SU-DHL-6 (cell line): ENCODE measurements at regions not wholly inside any gene's neighbourhood (a gene's known extent, or its start where the extent isn't known, plus 50 kb on each side); places are given as distances from the start of the nearest gene placed in this dataset.

Experiments
- H2AFZ ChIP-seq: fragments of 200-600 bp; sonication (generic); 2 replicates; pipeline ENCODE4 v1.6.1; 2014; ENCODE audit warnings: low read depth, mild to moderate bottlenecking, moderate library complexity, mixed read lengths, antibody characterized with exemption, low read length; ENCODE audit not compliant: severe bottlenecking
- H3F3A ChIP-seq: fragments of 200-600 bp; shearing (Covaris generic); 2 replicates; pipeline ENCODE4 v1.6.0; 2016; ENCODE audit warnings: antibody characterized with exemption, mild to moderate bottlenecking; ENCODE audit not compliant: insufficient read depth
- H3K27ac ChIP-seq: fragments of 200-600 bp; sonication (generic); 2 replicates; pipeline ENCODE4 v1.5.1; 2016; ENCODE audit warnings: low read depth, mild to moderate bottlenecking, low read length, moderate library complexity, mixed read lengths
- H3K27me3 ChIP-seq: fragments of 200-600 bp; sonication (generic), shearing (Covaris generic); 2 replicates; pipeline ENCODE4 v1.6.0; 2014; ENCODE audit warnings: mild to moderate bottlenecking, low read length
- H3K36me3 ChIP-seq: fragments of 200-600 bp; sonication (generic); 2 replicates; pipeline ENCODE4 v1.6.1; 2014; ENCODE audit warnings: mild to moderate bottlenecking, low read length, mixed read lengths
- H3K4me2 ChIP-seq: fragments of 300-600, 200-600 bp; shearing (Covaris generic), sonication (generic); 2 replicates; pipeline ENCODE4 v1.6.0; 2014; ENCODE audit warnings: low read length, low read depth, mild to moderate bottlenecking; ENCODE audit not compliant: poor library complexity, severe bottlenecking
- H3K4me3 ChIP-seq: fragments of 200-600 bp; sonication (generic); 2 replicates; pipeline ENCODE4 v1.5.1; 2014; ENCODE audit warnings: antibody characterized with exemption, low read length, mild to moderate bottlenecking, mixed read lengths; ENCODE audit not compliant: insufficient read depth, poor library complexity, severe bottlenecking
- H3K79me2 ChIP-seq: fragments of 200-600 bp; sonication (generic); 2 replicates; pipeline ENCODE4 v1.6.1; 2014; ENCODE audit warnings: mild to moderate bottlenecking, low read length, moderate library complexity; ENCODE audit not compliant: insufficient read depth
- H3K9ac ChIP-seq: fragments of 200-600 bp; sonication (generic); 2 replicates; pipeline ENCODE4 v1.7.0; 2014; ENCODE audit warnings: mild to moderate bottlenecking, low read length
- H3K9me2 ChIP-seq: fragments of 200-600 bp; sonication (generic); replicated peaks from 2 replicates; pipeline ENCODE4 v1.6.1; 2014; ENCODE audit warnings: low read length; ENCODE audit not compliant: insufficient read depth
- H3K9me3 ChIP-seq: fragments of 200-600 bp; sonication (generic); 2 replicates; pipeline ENCODE4 v1.6.1; 2014; ENCODE audit warnings: low read length, mixed read lengths; ENCODE audit not compliant: insufficient read depth
- H4K20me1 ChIP-seq: fragments of 200-600 bp; sonication (generic); 2 replicates; pipeline ENCODE4 v1.6.1; 2014; ENCODE audit warnings: low read depth, mild to moderate bottlenecking, antibody characterized with exemption, low read length, moderate library complexity, mixed read lengths
- CTCF ChIP-seq: fragments of 200-600 bp; sonication (generic); IDR thresholded peaks from one replicate; pipeline ENCODE4 v1.5.1; 2017; ENCODE audit warnings: antibody characterized with exemption, mild to moderate bottlenecking, low read length, moderate library complexity; ENCODE audit not compliant: insufficient read depth, poor library complexity, severe bottlenecking
- EZH2phosphoT487 ChIP-seq: fragments of 200-600 bp; sonication (generic), shearing (Covaris generic); conservative IDR thresholded peaks from 2 replicates; pipeline ENCODE4 v1.6.1; 2018; ENCODE audit warnings: mild to moderate bottlenecking, antibody characterized with exemption, low read length, moderate library complexity, mixed read lengths

- Histone ChIP-seq H3K9ac (no peak overlapping the region), H3K4me3 (no peak overlapping the region)
Observed at GRCh38 chr11:82462608-82463242, 270.9 kb downstream of the FAM181B start.

GRCh38 chr11:82458761-82459160, 274.9 kb downstream of the FAM181B start:
- H3K9ac ChIP-seq, result no peak overlapping the region
- H4K20me1 ChIP-seq, result no peaks in the 10 kb centered on the region
- H3K27me3 ChIP-seq, result no peaks in the 10 kb centered on the region
- no peaks in the 10 kb centered on the region for H3K9me2 ChIP-seq
- H3K4me3 ChIP-seq, result no peak overlapping the region
- H3K79me2 ChIP-seq, result no peaks in the 10 kb centered on the region
- H3K36me3 ChIP-seq, result no peaks in the 10 kb centered on the region
- H2AFZ ChIP-seq, result no peak overlapping the region
- H3K4me2 ChIP-seq, result no peak overlapping the region
- H3K9me3 ChIP-seq, result no peaks in the 10 kb centered on the region
- H3F3A ChIP-seq, result no peaks in the 10 kb centered on the region
- H3K27ac ChIP-seq, result no peak overlapping the region
- TF ChIP-seq EZH2phosphoT487 (no peak), CTCF (no peak)

More at GRCh38 chr11:82462608-82463242, 270.9 kb downstream of the FAM181B start:
- H3K79me2 ChIP-seq, result no peaks in the 10 kb centered on the region
- H3F3A ChIP-seq, result no peaks in the 10 kb centered on the region
- H3K36me3 ChIP-seq, result no peaks in the 10 kb centered on the region
- no peaks in the 10 kb centered on the region for H4K20me1 ChIP-seq
- H3K27ac ChIP-seq, result no peak overlapping the region
- no peaks in the 10 kb centered on the region for H3K9me3 ChIP-seq
- H2AFZ ChIP-seq, result no peak overlapping the region
- TF ChIP-seq EZH2phosphoT487 (no peak), CTCF (no peak)
- no peaks in the 10 kb centered on the region for H3K27me3 ChIP-seq
- no peaks in the 10 kb centered on the region for H3K9me2 ChIP-seq
- H3K4me2 ChIP-seq, result no peak overlapping the region

- no peaks in the 10 kb centered on the region for H3K36me3 ChIP-seq
- H4K20me1 ChIP-seq, result no peaks in the 10 kb centered on the region
- H2AFZ ChIP-seq, result no peak overlapping the region
- H3K9me3 ChIP-seq, result no peaks in the 10 kb centered on the region
- TF ChIP-seq CTCF (no peak), EZH2phosphoT487 (no peak)
- no peak overlapping the region for H3K9ac ChIP-seq
- H3K4me2 ChIP-seq, result no peak overlapping the region
- no peak overlapping the region for H3K27ac ChIP-seq
- H3K4me3 ChIP-seq, result no peak overlapping the region
- H3F3A ChIP-seq, result no peaks in the 10 kb centered on the region
- H3K9me2 ChIP-seq, result no peaks in the 10 kb centered on the region
- no peaks in the 10 kb centered on the region for H3K79me2 ChIP-seq
- no peaks in the 10 kb centered on the region for H3K27me3 ChIP-seq
Observed at GRCh38 chr11:82458147-82458546, 275.5 kb downstream of the FAM181B start.
